Posterior cingulate gyrus (tissue), 11 donors: ENCODE measurements at regions not wholly inside any gene's neighbourhood (a gene's known extent, or its start where the extent isn't known, plus 50 kb on each side); places are given as distances from the start of the nearest gene placed in this dataset.
A peak's percentile ranks its signal among the peaks of the same experiment; 100 is the strongest.
"Not testable (repeated sequence)": the region's sequence is repeated elsewhere in the genome, so short reads cannot be mapped to it uniquely, and the experiment has no call there.

Experiments
- DNase-seq, 10 donors: peaks; one replicate each; pipeline versions ENCODE4 v3.0.0 to v3.0.0-alpha.2; 2020 to 2021; ENCODE audit warnings: mixed read lengths in 3 of 10
- intact Hi-C: fragments of 100-400 bp; cut with DNase I; formaldehyde crosslinking; loops from one replicate; pipeline ENCODE4 v1.15.1; 2023

DNA sequence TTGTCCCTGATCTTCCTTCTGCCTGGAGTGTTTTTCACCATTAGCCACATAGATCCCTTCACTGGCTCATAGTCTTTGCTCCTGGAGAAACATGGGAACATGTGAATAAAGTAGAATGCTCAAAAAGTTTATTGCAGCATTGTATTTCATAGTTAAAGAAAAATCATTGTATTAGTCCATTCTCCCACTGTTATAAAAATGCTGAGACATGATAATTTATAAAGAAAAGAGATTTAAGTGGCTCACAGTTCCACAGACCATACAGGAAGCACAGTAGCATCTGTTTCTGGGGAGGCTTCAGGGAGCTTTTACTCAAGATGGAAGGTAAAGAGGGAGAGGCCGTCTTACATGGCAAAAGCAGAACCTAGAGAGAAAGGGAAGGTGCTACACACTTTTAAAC is 238.3 kb upstream of the OR4E1 start:
- intact Hi-C loops = loop anchor here (10.0 kb wide), 1 partner anchor 183 kb away; no protein-coding TSS in a partner anchor
- no peak for DNase-seq

DNA sequence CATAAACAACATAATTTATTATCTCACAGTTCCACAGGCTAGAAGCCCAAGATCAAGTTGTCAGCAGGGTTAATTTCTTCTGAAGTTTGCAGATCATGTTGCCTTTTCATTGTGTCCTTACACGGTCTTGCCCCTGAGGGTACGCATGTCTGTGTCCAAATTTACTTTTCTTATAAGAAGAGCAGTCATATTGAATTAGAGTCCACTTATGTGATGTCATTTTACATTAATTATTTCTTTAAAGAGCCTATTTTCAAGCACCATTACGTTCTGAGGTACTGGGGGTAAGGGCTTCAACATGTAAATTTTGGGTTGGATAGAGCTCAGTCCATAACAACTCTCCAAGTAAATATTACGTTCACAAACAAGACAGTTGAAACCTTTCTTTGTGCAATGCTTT is 236.6 kb upstream of the OR4E1 start:
- DNase-seq = no peak
- intact Hi-C loops = loop anchor here (10.0 kb wide), 1 partner anchor 185 kb away; no protein-coding TSS in a partner anchor

DNA sequence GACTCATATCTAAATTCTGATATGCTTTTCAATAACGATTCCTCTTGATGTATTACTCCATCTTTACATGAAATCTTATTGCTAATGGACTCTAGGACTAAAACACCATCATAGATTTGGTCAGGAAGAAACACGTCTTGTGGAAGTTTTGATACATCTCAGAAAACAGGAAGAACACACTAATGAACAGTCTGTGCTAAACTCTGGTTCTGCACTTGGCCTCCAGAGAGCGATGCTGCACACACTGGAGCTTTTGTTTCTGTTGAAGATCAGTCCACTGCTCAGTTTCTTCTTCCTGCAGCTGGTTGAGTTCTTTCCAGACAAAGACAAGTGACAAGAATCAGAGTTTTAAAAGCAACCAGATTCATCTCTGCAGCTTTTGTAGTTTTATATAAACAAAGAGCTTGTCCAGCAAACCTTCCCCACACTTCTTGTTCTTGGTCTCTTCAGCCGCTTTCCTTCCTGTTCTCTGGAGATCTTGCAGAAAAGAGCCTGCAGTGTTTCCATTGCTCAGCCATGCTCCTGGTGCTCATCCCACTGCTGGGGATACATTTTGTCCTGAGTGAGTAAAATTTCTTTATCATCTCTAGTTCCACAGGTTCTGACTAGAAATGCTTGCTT is 229.1 kb upstream of the OR4E1 start:
- DNase-seq = peak in 4 of 10 donors; percentile 4 to 55 (median 38)
- intact Hi-C loops = no loop called here

- DNase-seq, intact Hi-C loops: not testable (repeated sequence)
These were observed 221.2 kb upstream of the OR4E1 start for GRCh38 chr14:21894898-21895194.

- DNase-seq = peak in 4 of 10 donors; percentile 36 to 72 (median 49)
- intact Hi-C loops = no loop called here
These were observed 220.6 kb upstream of the OR4E1 start for GRCh38 chr14:21894003-21894897.

- intact Hi-C loops = no loop called here
These were observed 218.3 kb upstream of the OR4E1 start for GRCh38 chr14:21891921-21892320.

DNA sequence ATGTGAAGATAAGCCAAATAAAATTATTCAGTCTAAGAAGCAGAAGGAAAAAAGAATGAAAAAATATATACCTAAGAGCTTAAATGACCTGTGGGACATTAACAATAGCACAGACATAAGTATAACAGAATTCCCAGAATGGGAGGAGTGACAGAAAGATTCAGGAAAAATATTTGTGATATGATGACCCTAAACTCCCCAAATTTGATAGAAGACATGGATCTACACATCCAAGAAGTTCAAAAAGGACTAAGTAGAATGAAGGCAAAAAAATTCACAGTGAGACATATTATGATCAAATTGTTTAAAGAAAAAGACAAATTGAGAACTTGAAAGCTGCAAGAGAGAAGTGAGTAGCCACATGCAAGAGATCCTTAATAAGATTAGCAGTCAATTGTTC is 211.4 kb upstream of the OR4E1 start:
- no peak for DNase-seq
- intact Hi-C loops = no loop called here

More at GRCh38 chr14:21891921-21892320, 218.3 kb upstream of the OR4E1 start:
- no peak for DNase-seq

GRCh38 chr14:21882226-21882625 is 208.6 kb upstream of the OR4E1 start:
- intact Hi-C loops = no loop called here
- DNase-seq = no peak

- intact Hi-C loops = no loop called here
- no peak for DNase-seq
These were observed 207.3 kb upstream of the OR4E1 start for GRCh38 chr14:21880918-21881317.

GRCh38 chr14:21875791-21876190 is 202.2 kb upstream of the OR4E1 start:
- intact Hi-C loops = no loop called here
- DNase-seq = no peak

- no peak for DNase-seq
- intact Hi-C loops = no loop called here
These were observed 201.3 kb upstream of the OR4E1 start for GRCh38 chr14:21874946-21875345.

GRCh38 chr14:21874167-21874566 is 200.5 kb upstream of the OR4E1 start:
- intact Hi-C loops = no loop called here
- no peak for DNase-seq

- intact Hi-C loops = no loop called here
- DNase-seq = peak in 7 of 10 donors; percentile 25 to 80 (median 39)
These were observed 194.9 kb upstream of the OR4E1 start for GRCh38 chr14:21868442-21869046.

GRCh38 chr14:21867541-21867940 is 193.9 kb upstream of the OR4E1 start:
- intact Hi-C loops = no loop called here
- no peak for DNase-seq

GRCh38 chr14:21866479-21866878 is 192.9 kb upstream of the OR4E1 start:
- DNase-seq = no peak
- intact Hi-C loops = no loop called here

- intact Hi-C loops = no loop called here
- no peak for DNase-seq
These were observed 189.7 kb upstream of the OR4E1 start for GRCh38 chr14:21863289-21863688.

DNA sequence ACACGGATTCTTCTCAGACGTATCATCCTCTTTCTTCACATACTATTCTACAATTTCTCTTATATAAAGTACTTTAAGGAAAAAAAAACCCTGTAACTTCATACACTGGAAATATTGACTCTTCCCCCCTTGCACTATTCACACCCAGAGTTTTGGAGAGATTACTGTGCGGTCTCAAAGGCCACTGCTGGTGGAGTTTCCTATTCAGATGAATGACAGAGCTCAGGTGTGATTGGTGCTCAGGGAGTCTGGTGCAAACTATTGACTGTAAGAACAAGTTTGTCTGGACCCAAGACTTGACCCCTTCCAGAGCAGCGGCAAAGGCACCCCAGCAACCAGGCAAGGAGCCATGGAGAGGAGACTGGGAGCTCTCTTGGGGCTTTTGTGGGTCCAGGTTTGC is 187.5 kb upstream of the OR4E1 start:
- intact Hi-C loops = no loop called here
- DNase-seq = no peak

- intact Hi-C loops = no loop called here
- DNase-seq = no peak
These were observed 186.6 kb upstream of the OR4E1 start for GRCh38 chr14:21860172-21860571.

DNA sequence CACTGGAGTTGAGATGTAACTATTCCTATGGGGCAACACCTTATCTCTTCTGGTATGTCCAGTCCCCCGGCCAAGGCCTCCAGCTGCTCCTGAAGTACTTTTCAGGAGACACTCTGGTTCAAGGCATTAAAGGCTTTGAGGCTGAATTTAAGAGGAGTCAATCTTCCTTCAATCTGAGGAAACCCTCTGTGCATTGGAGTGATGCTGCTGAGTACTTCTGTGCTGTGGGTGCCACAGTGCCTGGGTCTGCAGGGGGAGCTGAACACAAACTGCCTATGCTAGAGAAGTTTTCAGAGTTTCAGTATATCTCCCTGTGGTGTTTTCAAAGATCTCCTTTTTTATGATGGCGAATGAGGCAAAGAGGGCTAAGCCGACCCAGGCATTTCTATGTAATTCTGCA is 179.2 kb upstream of the OR4E1 start:
- intact Hi-C loops = no loop called here

DNA sequence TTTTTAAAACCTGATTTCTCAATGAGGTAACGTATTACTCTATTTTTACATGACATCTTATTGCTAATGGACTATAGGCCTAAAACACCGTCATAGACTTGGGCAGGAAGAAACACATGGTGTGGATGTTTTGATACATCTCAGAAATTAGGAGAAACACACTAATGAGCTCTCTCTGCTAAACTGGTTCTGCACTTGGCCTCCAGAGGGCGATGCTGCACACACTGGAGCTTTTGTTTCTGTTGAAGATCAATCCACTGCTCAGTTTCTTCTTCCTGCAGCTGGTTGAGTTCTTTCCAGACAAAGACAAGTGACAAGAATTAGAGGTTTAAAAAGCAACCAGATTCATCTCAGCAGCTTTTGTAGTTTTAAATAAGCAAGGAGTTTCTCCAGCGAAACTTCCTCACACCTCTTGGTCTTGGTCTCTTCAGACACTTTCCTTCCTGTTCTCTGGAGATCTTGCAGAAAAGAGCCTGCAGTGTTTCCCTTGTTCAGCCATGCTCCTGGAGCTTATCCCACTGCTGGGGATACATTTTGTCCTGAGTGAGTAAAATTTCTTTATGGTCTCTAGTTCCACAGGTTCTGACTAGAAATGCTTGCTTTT is 178.5 kb upstream of the OR4E1 start:
- intact Hi-C loops = no loop called here

More for the DNA sequence above, 179.2 kb upstream of the OR4E1 start:
- DNase-seq = no peak

DNA sequence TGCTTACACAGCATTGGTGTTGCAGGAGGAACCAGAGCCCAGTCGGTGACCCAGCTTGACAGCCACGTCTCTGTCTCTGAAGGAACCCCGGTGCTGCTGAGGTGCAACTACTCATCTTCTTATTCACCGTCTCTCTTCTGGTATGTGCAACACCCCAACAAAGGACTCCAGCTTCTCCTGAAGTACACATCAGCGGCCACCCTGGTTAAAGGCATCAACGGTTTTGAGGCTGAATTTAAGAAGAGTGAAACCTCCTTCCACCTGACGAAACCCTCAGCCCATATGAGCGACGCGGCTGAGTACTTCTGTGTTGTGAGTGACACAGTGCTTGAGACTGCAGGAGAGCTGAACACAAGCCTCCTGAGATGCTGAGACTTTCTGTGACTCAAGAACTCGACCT is 173.3 kb upstream of the OR4E1 start:
- DNase-seq, intact Hi-C loops: not testable (repeated sequence)

More for the DNA sequence above, 178.5 kb upstream of the OR4E1 start:
- DNase-seq = peak in 8 of 10 donors; percentile 37 to 95 (median 76)
